ENCODE measurements at regions not wholly inside any gene's neighbourhood (a gene's known extent, or its start where the extent isn't known, plus 50 kb on each side); places are given as distances from the start of the nearest gene placed in this dataset.

DNA sequence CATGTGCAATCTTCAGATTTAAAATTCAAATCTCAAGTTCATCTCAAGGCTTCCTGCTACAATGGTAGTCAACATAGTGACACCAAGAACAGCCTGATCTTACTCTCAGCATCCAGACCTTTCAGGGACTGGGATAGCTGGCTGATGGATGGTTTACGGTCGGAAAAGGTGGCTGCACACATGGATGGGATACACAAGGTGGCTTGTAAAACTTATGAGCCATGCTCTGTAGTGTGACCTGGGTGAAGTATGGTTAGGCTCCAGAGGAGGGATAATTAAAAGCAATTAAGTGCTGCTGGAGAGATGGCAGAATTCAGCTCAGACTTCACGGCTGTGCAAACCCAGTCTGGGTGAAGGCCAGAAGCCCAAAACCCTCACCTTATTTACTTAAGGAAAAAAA lies 379.5 kb downstream of the NFIB start:
- Histone ChIP-seq H3K4ac (ENCODE audit: low read depth, low read length) (no peak overlapping the region), H3T11ph (ENCODE audit: low read length) (no peak overlapping the region), H3K23ac (ENCODE audit: insufficient read length, low read depth, low read length) (no peak overlapping the region), H3K23me2 (ENCODE audit: insufficient read length, low read depth, low read length, poor library complexity, severe bottlenecking) (no peaks in the 10 kb centered on the region), H3K79me1 (ENCODE audit: insufficient read depth, low read depth, low read length, poor library complexity, severe bottlenecking) (no peaks in the 10 kb centered on the region), H4K5ac (ENCODE audit: insufficient read length, low read depth, low read length) (no peak overlapping the region), H3K9ac (ENCODE audit: extremely low read depth, insufficient read length, low read length) (no peak overlapping the region), H3K79me2 (ENCODE audit: insufficient read depth, low read length) (no peaks in the 10 kb centered on the region), H3K9me3 (ENCODE audit: control insufficient read depth, low read depth, low read length) (no peaks in the 10 kb centered on the region), H2BK12ac (ENCODE audit: insufficient read length, low read depth, low read length) (no peak overlapping the region), H2BK15ac (ENCODE audit: low read depth, low read length) (no peak overlapping the region), H4K20me1 (ENCODE audit: control insufficient read depth, insufficient read depth, insufficient read length) (no peaks in the 10 kb centered on the region), H2BK120ac (ENCODE audit: low read depth, low read length, poor library complexity, severe bottlenecking) (no peak overlapping the region), H3K27me3 (ENCODE audit: insufficient read depth, low read length) (no peaks in the 10 kb centered on the region), H2AFZ (ENCODE audit: low read length) (no peak overlapping the region), H3K14ac (ENCODE audit: insufficient read depth, low read length) (no peak overlapping the region), H3K4me1 (ENCODE audit: insufficient read depth, low read length) (no peaks in the 10 kb centered on the region), H3K18ac (ENCODE audit: insufficient read length, low read depth, low read length) (no peak overlapping the region), H2BK20ac (ENCODE audit: low read depth, low read length, poor library complexity, severe bottlenecking) (no peak overlapping the region), H2AK5ac (ENCODE audit: insufficient read length, low read length) (no peak overlapping the region), H3K27ac (ENCODE audit: insufficient read length, low read depth, low read length) (no peak overlapping the region), H2BK5ac (ENCODE audit: insufficient read length, low read length) (no peak overlapping the region), H3K56ac (ENCODE audit: insufficient read length, low read depth, low read length) (no peak overlapping the region), H4K8ac (replicated peaks; ENCODE audit: insufficient read length, low read depth, low read length) (no peak overlapping the region), H3K4me2 (ENCODE audit: insufficient read depth, insufficient read length, low read length) (no peak overlapping the region), H4K91ac (ENCODE audit: insufficient read length, low read depth, low read length) (no peak overlapping the region)
- H3K36me3 Mint-ChIP-seq (ENCODE audit: insufficient read depth in 1 of 3, low read depth in 3 of 3) = no peaks in the 10 kb centered on the region
- WGBS (ENCODE audit: extremely low coverage, insufficient read length, low lambda C conversion rate) = no CpG with 5 or more reads among the region's 3 CpGs
- peaks cover 11% of the 10 kb centered on the region in 2 experiments for H3K4me1 Mint-ChIP-seq
- H3K4me3 Mint-ChIP-seq = no peak overlapping the region
- TF ChIP-seq, protein P1, sequence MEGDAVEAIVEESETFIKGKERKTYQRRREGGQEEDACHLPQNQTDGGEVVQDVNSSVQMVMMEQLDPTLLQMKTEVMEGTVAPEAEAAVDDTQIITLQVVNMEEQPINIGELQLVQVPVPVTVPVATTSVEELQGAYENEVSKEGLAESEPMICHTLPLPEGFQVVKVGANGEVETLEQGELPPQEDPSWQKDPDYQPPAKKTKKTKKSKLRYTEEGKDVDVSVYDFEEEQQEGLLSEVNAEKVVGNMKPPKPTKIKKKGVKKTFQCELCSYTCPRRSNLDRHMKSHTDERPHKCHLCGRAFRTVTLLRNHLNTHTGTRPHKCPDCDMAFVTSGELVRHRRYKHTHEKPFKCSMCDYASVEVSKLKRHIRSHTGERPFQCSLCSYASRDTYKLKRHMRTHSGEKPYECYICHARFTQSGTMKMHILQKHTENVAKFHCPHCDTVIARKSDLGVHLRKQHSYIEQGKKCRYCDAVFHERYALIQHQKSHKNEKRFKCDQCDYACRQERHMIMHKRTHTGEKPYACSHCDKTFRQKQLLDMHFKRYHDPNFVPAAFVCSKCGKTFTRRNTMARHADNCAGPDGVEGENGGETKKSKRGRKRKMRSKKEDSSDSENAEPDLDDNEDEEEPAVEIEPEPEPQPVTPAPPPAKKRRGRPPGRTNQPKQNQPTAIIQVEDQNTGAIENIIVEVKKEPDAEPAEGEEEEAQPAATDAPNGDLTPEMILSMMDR (conservative IDR thresholded peaks at IDR 0.05) = no peak
- DNase-seq = no peak
- H3K9me3 Mint-ChIP-seq = no peaks in the 10 kb centered on the region
- no peaks in the 10 kb centered on the region for H3K27me3 Mint-ChIP-seq (ENCODE audit: low read depth)
- H3K27ac Mint-ChIP-seq = no peak overlapping the region
